Liver (tissue), 8 donors: ENCODE measurements at regions not wholly inside any gene's neighbourhood (a gene's known extent, or its start where the extent isn't known, plus 50 kb on each side); places are given as distances from the start of the nearest gene placed in this dataset.

Experiments used
- DNase-seq: peaks from one replicate; pipeline ENCODE4 v3.0.0-alpha.2; 2017; ENCODE audit warnings: low spot score
- H3K27ac ChIP-seq, 2 donors: one replicate each; pipeline ENCODE4 v1.7.0; 2013; ENCODE audit warnings: inconsistent platforms in 2 of 2, low read length in 2 of 2, control low read depth in 1 of 2, low read depth in 1 of 2, mild to moderate bottlenecking in 1 of 2
- H3K27me3 ChIP-seq, 4 donors: one replicate each; pipeline versions ENCODE4 v1.6.1 to v1.7.0; 2013; ENCODE audit warnings: low read length in 3 of 4, inconsistent platforms in 1 of 4, mild to moderate bottlenecking in 1 of 4, moderate library complexity in 1 of 4; ENCODE audit not compliant: control insufficient read depth in 4 of 4, insufficient read depth in 4 of 4
- H3K36me3 ChIP-seq, 4 donors: one replicate each; pipeline versions ENCODE4 v1.6.1 to v1.7.0; 2013; ENCODE audit warnings: low read length in 3 of 4, mild to moderate bottlenecking in 3 of 4, low read depth in 1 of 4, moderate library complexity in 1 of 4; ENCODE audit not compliant: control insufficient read depth in 4 of 4, insufficient read depth in 3 of 4
- H3K4me1 ChIP-seq, 4 donors: one replicate each; pipeline versions ENCODE4 v1.6.1 to v1.7.0; 2013; ENCODE audit warnings: low read length in 3 of 4, mild to moderate bottlenecking in 3 of 4, moderate library complexity in 1 of 4; ENCODE audit not compliant: control insufficient read depth in 4 of 4, insufficient read depth in 4 of 4
- H3K4me3 ChIP-seq, 3 donors: one replicate each; pipeline versions ENCODE4 v1.6.1 to v1.7.0; 2013; ENCODE audit warnings: low read length in 3 of 3, control low read depth in 1 of 3, low read depth in 1 of 3, mild to moderate bottlenecking in 1 of 3
- H3K9ac ChIP-seq, 2 donors: one replicate each; pipeline ENCODE4 v1.7.0; 2013; ENCODE audit warnings: low read length in 2 of 2, mild to moderate bottlenecking in 2 of 2, moderate library complexity in 2 of 2, control low read depth in 1 of 2, low read depth in 1 of 2
- H3K9me3 ChIP-seq, 4 donors: one replicate each; pipeline versions ENCODE4 v1.6.1 to v1.7.0; 2013; ENCODE audit warnings: low read length in 3 of 4; ENCODE audit not compliant: control insufficient read depth in 4 of 4
- ATF3 ChIP-seq: IDR thresholded peaks from 2 replicates; pipeline ENCODE4 v1.6.1; 2016; ENCODE audit warnings: antibody characterized with exemption
- CTCF ChIP-seq: fragments of 150-350 bp; IDR thresholded peaks from 2 replicates; pipeline ENCODE4 v1.5.1; 2017; ENCODE audit warnings: improper control_type of control experiment, low read depth, low read length; ENCODE audit not compliant: missing input control
- EGR1 ChIP-seq, 2 donors: IDR thresholded peaks; 2 replicates each; pipeline ENCODE4 v1.6.1; 2016 to 2018; ENCODE audit warnings: antibody characterized with exemption in 2 of 2, low read depth in 2 of 2
- FOXA2 ChIP-seq: IDR thresholded peaks from 2 replicates; pipeline ENCODE4 v1.6.1; 2016; ENCODE audit warnings: antibody characterized with exemption
- GABPA ChIP-seq, 2 donors: IDR thresholded peaks in 1 of 2; conservative IDR thresholded peaks in 1 of 2; 2 replicates each; pipeline ENCODE4 v1.6.1; 2016; ENCODE audit warnings: antibody characterized with exemption in 2 of 2, mild to moderate bottlenecking in 1 of 2, moderate library complexity in 1 of 2
- HNF4A ChIP-seq, 2 donors: conservative IDR thresholded peaks; 2 replicates each; pipeline ENCODE4 v1.6.1; 2016; ENCODE audit warnings: antibody characterized with exemption in 2 of 2, mild to moderate bottlenecking in 2 of 2
- HNF4G ChIP-seq: IDR thresholded peaks from 2 replicates; pipeline ENCODE4 v1.6.1; 2016; ENCODE audit warnings: antibody characterized with exemption
- JUND ChIP-seq, 2 donors: IDR thresholded peaks; 2 replicates each; pipeline ENCODE4 v1.6.1; 2016; ENCODE audit warnings: antibody characterized with exemption in 2 of 2
- MAX ChIP-seq: IDR thresholded peaks from 2 replicates; pipeline ENCODE4 v1.6.1; 2016; ENCODE audit warnings: antibody characterized with exemption
- NR2F2 ChIP-seq: IDR thresholded peaks from 2 replicates; pipeline ENCODE4 v1.6.1; 2016; ENCODE audit warnings: antibody characterized with exemption
- RAD21 ChIP-seq, 2 donors: IDR thresholded peaks; 2 replicates each; pipeline ENCODE4 v1.6.1; 2016; ENCODE audit warnings: antibody characterized with exemption in 2 of 2, mild to moderate bottlenecking in 2 of 2
- REST ChIP-seq: IDR thresholded peaks from 2 replicates; pipeline ENCODE4 v1.6.1; 2016; ENCODE audit warnings: antibody characterized with exemption, mild to moderate bottlenecking
- RXRA ChIP-seq, 2 donors: IDR thresholded peaks; 2 replicates each; pipeline ENCODE4 v1.6.1; 2017 to 2018; ENCODE audit warnings: antibody characterized with exemption in 2 of 2, mild to moderate bottlenecking in 1 of 2
- SP1 ChIP-seq: IDR thresholded peaks from 2 replicates; pipeline ENCODE4 v1.6.1; 2018; ENCODE audit warnings: antibody characterized with exemption, mild to moderate bottlenecking
- TAF1 ChIP-seq: conservative IDR thresholded peaks from 2 replicates; pipeline ENCODE4 v1.6.1; 2016; ENCODE audit warnings: antibody characterized with exemption, mild to moderate bottlenecking
- YY1 ChIP-seq: IDR thresholded peaks from 2 replicates; pipeline ENCODE4 v1.6.1; 2016; ENCODE audit warnings: antibody characterized with exemption, mild to moderate bottlenecking
- ZBTB33 ChIP-seq: IDR thresholded peaks from 2 replicates; pipeline ENCODE4 v1.6.1; 2016; ENCODE audit warnings: antibody characterized with exemption
- WGBS: extraction: QIAGEN DNeasy Blood & Tissue Kit; methylation state at CpG from one replicate; pipeline ENCODE4 v1.1.7; 2013; 5-methylcytosine and 5-hydroxymethylcytosine counted together
- donor health status: healthy.
- donor health status: healthy.
- donor health status: healthy.
- donor health status: healthy.
- donor health status: healthy.

GRCh38 chr18:44013871-44014270 is 666.8 kb upstream of the SETBP1 start:
- H3K27ac ChIP-seq: no peak overlapping the region
- no peaks in the 10 kb centered on the region for H3K27me3 ChIP-seq
- H3K9ac ChIP-seq: no peak overlapping the region
- no peaks in the 10 kb centered on the region for H3K9me3 ChIP-seq
- no peak for DNase-seq
- H3K36me3 ChIP-seq: no peaks in the 10 kb centered on the region
- WGBS: 79% methylated on average over 2 of the region's 2 CpGs
- H3K4me1 ChIP-seq: no peaks in the 10 kb centered on the region
- no peak for TF ChIP-seq ZBTB33
- no peak for TF ChIP-seq CTCF
- no peak for TF ChIP-seq EGR1 (IDR thresholded peaks at IDR 0.05; ENCODE audit: low read depth in 2 of 2)
- no peak for TF ChIP-seq YY1
- TF ChIP-seq RXRA (IDR thresholded peaks at IDR 0.05): no peak
- TF ChIP-seq ATF3: no peak
- no peak for TF ChIP-seq JUND (IDR thresholded peaks at IDR 0.05)
- TF ChIP-seq RAD21 (IDR thresholded peaks at IDR 0.05): no peak
- TF ChIP-seq REST: no peak
- no peak for TF ChIP-seq MAX
- TF ChIP-seq HNF4G: no peak
- no peak for TF ChIP-seq GABPA (IDR thresholded peaks at IDR 0.05 in 1 of 2, conservative IDR thresholded peaks at IDR 0.05 in 1 of 2)
- TF ChIP-seq FOXA2: no peak
- TF ChIP-seq SP1: no peak
- no peak overlapping the region for H3K4me3 ChIP-seq

GRCh38 chr18:44025421-44025820 is 655.3 kb upstream of the SETBP1 start:
- H3K27me3 ChIP-seq: peaks cover 0 to 3% (median 0%) of the 10 kb centered on the region in 4 donors
- DNase-seq: no peak
- WGBS: 77% methylated on average over 1 of the region's 1 CpG
- peaks cover 0 to 1% (median 0%) of the 10 kb centered on the region in 4 donors for H3K9me3 ChIP-seq
- TF ChIP-seq NR2F2 (no peak), TAF1 (no peak), CTCF (no peak), HNF4A (conservative IDR thresholded peaks at IDR 0.05) (no peak), REST (no peak), ATF3 (no peak)
- no peak overlapping the region for H3K27ac ChIP-seq
- H3K36me3 ChIP-seq: no peaks in the 10 kb centered on the region
- no peak overlapping the region for H3K9ac ChIP-seq
- no peaks in the 10 kb centered on the region for H3K4me1 ChIP-seq
- no peak overlapping the region for H3K4me3 ChIP-seq
